ENCODE measurements at regions not wholly inside any gene's neighbourhood (a gene's known extent, or its start where the extent isn't known, plus 50 kb on each side); places are given as distances from the start of the nearest gene placed in this dataset.

DNA sequence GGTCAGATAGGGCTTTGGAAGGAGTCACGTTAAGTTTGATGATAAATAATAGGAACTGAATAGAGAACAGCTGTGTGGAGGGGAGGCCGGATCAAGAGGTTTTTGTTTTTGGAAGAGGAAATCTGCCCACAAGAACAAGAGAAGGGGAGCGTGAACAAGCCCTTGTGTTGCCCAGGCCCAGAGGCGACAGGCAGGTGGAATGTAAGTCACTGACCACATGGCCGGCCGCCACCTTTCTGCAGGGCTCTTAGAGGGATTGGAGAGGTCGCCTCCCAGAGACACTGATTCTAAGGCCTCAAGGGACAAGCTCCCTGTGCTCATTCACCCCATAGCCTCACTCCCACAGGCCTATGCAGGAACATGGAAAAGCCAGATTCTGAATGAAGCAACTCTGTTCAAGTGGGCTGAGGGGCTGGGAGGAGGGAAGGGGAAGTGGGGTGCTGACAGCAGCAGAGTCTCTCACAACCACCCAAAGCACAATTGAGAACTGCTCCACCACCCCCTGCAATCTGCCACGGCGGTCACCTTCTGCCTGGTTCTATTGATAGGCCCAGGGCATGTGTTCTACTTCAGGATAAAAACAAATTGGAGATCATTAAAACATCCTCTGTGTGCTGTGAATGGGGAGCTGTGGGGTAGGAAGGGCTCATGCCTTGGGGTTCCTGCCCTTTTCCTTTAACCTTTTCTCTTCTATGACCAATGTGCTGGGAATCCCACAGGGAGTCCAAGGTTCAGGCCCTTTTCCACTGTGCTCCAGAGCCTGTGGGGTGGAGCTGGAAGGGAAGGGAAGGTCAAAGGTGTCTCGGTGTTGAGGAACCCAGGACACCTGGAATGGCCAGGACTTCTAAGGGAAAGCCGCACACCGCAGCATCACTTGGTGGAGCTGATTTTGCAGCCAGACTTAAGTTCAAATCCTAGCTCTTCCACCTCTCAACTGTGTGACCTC is 63.3 kb upstream of the PARP1 start:
- no TSS peak for BruUV-seq (replicated peaks)
- Histone ChIP-seq H3K36me3 (ENCODE audit: control insufficient read depth, insufficient read depth, low read length) (no peaks in the 10 kb centered on the region), H3K27ac (ENCODE audit: low read length) (no peak overlapping the region), H3K27me3 (ENCODE audit: control insufficient read depth, insufficient read depth, low read length) (peaks cover 4% of the 10 kb centered on the region; the same call in 1 of the 2 replicates), H3K4me1 (ENCODE audit: control insufficient read depth, insufficient read depth, low read length) (no peaks in the 10 kb centered on the region), H3K4me3 (ENCODE audit: low read depth in 2 of 2, low read length in 2 of 2) (no peak overlapping the region), H3K9me3 (ENCODE audit: control insufficient read depth, insufficient read depth, low read depth, low read length) (no peaks in the 10 kb centered on the region)
- intact Hi-C loops (cut with micrococcal nuclease; ENCODE audit: unreplicated experiment) = no loop called here
- DNase-seq (ENCODE audit: low read depth, low spot score) (no peak), ATAC-seq (no peak)
- CTCF ChIA-PET = no interaction called here
- POLR2A ChIA-PET = no interaction called here
- in situ Hi-C loops (cut with HindIII; ENCODE audit: low pct_unique_long_range_greater_than_20kb, low sequenced_read_pairs) = no loop called here
- TF ChIP-seq POLR2AphosphoS5 (IDR thresholded peaks at IDR 0.05; ENCODE audit: low read depth, low read length) (no peak), REST (IDR thresholded peaks at IDR 0.05; ENCODE audit: insufficient read depth in 1 of 2, low read depth in 2 of 2, low read length in 1 of 2) (no peak), TCF7L2 (IDR thresholded peaks at IDR 0.05; ENCODE audit: low read depth, low read length) (no peak), SIN3A (IDR thresholded peaks at IDR 0.05; ENCODE audit: borderline replicate concordance, insufficient read depth, low read depth, low read length) (no peak)
- TF ChIP-seq, protein P1, sequence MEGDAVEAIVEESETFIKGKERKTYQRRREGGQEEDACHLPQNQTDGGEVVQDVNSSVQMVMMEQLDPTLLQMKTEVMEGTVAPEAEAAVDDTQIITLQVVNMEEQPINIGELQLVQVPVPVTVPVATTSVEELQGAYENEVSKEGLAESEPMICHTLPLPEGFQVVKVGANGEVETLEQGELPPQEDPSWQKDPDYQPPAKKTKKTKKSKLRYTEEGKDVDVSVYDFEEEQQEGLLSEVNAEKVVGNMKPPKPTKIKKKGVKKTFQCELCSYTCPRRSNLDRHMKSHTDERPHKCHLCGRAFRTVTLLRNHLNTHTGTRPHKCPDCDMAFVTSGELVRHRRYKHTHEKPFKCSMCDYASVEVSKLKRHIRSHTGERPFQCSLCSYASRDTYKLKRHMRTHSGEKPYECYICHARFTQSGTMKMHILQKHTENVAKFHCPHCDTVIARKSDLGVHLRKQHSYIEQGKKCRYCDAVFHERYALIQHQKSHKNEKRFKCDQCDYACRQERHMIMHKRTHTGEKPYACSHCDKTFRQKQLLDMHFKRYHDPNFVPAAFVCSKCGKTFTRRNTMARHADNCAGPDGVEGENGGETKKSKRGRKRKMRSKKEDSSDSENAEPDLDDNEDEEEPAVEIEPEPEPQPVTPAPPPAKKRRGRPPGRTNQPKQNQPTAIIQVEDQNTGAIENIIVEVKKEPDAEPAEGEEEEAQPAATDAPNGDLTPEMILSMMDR (IDR thresholded peaks at IDR 0.05) = no peak

DNA sequence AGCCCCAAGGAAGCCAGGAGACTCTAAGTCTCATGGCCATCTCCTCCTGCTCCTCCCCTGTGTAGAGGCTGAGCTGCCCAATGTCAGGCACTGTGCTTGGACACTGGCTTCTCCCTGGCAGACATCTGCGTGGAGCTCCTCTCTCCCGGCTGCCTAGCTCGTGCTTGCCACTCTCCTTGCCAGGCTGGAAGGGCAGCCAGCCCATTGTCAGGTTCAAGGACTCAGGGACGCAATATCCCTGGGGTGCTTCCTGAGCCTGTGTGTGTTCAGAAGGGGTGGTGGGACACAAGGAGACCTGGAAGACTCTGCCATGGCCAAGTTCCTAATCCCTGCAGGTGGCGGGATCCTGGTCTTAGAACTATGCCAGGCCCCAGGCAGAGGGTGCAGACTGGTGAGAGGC is 65.4 kb upstream of the PARP1 start:
- no peak for ATAC-seq
- intact Hi-C loops (cut with micrococcal nuclease; ENCODE audit: unreplicated experiment) (no loop called here), in situ Hi-C loops (cut with HindIII; ENCODE audit: low pct_unique_long_range_greater_than_20kb, low sequenced_read_pairs) (no loop called here)
- Histone ChIP-seq H3K4me1 (ENCODE audit: control insufficient read depth, insufficient read depth, low read length) (no peaks in the 10 kb centered on the region), H3K27me3 (ENCODE audit: control insufficient read depth, insufficient read depth, low read length) (peaks cover 4% of the 10 kb centered on the region; the same call in 1 of the 2 replicates), H3K36me3 (ENCODE audit: control insufficient read depth, insufficient read depth, low read length) (no peaks in the 10 kb centered on the region), H3K9me3 (ENCODE audit: control insufficient read depth, insufficient read depth, low read depth, low read length) (no peaks in the 10 kb centered on the region), H3K4me3 (ENCODE audit: low read depth in 2 of 2, low read length in 2 of 2) (no peak overlapping the region), H3K27ac (ENCODE audit: low read length) (no peak overlapping the region)
- POLR2A ChIA-PET = no interaction called here
- DNase-seq (ENCODE audit: low read depth, low spot score) = no peak
- no TSS peak for BruUV-seq (replicated peaks)
- CTCF ChIA-PET = no interaction called here
- TF ChIP-seq, protein P1 (IDR thresholded peaks at IDR 0.05) = no peak
- no peak for TF ChIP-seq SIN3A (IDR thresholded peaks at IDR 0.05; ENCODE audit: borderline replicate concordance, insufficient read depth, low read depth, low read length)
- TF ChIP-seq TCF7L2 (IDR thresholded peaks at IDR 0.05; ENCODE audit: low read depth, low read length) = no peak
- no peak for TF ChIP-seq POLR2AphosphoS5 (IDR thresholded peaks at IDR 0.05; ENCODE audit: low read depth, low read length)
- no peak for TF ChIP-seq REST (IDR thresholded peaks at IDR 0.05; ENCODE audit: insufficient read depth in 1 of 2, low read depth in 2 of 2, low read length in 1 of 2)

Data from Panc1 (cell line).